HS-27A (cell line): ENCODE measurements at regions not wholly inside any gene's neighbourhood (a gene's known extent, or its start where the extent isn't known, plus 50 kb on each side); places are given as distances from the start of the nearest gene placed in this dataset.

Source experiments
- DNase-seq: peaks from one replicate; pipeline ENCODE4 v3.0.0-alpha.2; 2012; ENCODE audit warnings: low read depth, missing footprints

DNA sequence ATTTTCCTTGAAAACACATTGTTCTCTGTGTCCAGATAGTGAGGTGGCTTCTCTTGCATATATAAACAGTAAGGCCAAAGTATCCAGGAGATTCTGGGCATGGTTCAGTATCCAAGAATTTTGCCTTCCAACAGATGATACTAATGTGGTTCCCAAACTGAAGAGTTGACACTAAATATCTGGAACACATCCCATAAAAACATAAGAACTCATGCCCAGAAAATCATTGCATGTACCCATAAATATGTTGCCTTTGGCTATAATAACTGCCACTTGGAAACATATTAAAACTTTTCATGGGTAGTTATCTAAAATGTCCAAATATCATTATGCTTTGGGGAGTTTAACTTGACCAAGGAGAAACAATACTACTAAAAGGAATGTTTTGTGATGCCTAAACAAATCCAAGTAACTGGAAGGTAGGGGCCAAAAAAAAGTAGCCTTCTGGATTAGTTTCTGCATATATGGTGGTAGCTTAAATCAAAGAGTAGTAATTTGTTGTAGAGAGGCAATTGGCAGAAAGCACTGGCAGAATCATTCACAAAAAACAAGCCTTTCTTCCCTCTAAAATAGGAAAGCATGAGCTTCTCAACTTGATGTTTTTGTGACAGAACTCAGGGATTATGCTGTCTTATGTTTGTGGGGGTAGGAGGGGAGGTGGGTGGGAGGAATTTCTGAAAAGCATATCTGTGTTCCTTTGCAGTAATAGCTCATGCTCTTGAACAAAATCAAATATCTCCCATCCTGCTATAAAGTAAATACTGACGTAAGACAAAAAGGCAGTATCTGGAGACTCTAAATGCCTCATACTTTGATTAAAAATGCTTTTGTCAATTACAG lies 753.9 kb downstream of the TUSC7 start:
- peak; percentile 9 for DNase-seq

DNA sequence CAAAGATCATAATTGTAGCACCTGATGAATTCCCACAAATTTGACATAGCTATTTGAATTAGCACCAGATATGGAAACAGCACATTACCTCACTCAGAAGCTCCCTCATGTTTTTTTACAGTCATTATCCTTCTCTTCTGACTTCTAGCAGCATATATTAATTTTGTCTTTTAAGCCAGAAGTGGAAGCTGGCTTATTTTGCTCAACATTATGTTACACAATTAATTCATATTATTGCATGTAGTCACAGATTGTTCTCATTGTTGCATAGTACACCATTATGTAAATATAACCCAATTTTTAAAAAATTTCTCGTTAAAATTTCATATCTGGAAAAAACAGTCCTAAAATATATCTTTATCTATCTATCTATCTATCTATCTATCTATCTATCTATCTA lies 762.3 kb downstream of the TUSC7 start:
- no peak for DNase-seq

- no peak for DNase-seq
Measured at GRCh38 chr3:117473981-117474538, 764.5 kb downstream of the TUSC7 start.

- DNase-seq = no peak
Measured at GRCh38 chr3:117476572-117476971, 767.0 kb downstream of the TUSC7 start.

DNA sequence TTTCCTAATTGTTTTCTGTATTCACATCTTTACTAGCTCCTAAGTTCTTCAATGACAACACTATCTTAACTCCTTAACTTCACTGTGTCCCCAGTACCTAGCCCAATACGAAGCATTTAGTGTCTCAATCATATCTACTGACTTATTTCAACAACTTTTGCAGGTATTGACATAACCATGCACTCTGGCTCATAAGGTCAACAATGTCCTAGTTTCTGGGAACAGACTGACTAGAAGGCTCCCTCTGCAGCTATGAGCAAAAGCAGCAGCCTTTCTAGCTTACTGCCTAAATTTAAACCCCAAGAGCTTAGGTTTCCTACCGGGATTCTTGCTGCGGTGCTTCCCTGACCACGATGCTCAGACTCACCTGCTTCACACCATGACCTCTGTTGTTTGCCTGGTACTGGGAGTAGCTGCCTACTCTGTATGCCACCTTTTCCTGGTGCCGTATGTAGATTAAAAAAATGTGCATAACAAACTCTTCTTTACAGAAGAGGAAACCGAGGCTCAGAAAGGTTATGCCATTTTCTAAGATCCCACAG lies 767.7 kb downstream of the TUSC7 start:
- DNase-seq = no peak

DNA sequence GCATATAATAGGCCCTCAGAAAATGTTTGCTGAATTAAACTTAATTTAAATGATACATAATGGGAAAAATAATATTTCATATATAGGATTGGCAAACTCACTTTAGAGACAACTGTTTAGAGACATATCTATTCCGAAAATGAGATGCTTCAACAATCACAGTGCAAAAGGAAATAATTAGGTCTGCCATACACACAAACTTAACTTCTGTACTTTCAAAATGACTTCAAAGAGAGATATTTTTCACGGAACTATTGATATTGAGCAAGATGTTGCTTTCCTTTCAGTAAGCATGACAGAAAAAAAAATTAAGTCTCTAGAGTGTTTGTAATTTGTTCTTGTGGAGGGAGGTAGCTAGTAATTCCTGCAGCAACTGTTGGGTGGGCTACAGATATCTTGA lies 769.5 kb downstream of the TUSC7 start:
- no peak for DNase-seq

DNA sequence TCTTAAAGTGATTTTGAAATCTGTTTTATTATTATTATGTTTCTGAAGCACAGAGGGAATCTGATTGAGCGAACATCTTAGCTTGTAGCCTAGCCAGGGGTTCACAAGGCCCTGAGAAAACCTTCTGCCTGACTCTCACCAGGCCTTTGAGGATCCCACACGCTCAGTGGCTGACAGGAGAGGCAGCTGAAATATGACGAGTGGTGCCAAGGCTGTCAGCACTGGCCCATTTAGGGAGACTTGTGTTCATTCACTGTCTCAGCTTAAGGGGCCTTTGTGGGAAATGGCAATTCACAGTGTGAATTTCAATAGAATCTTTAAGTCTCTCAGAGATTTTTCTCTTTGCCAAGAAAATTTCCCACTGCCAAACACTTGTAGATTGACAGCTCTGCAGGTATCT lies 770.9 kb downstream of the TUSC7 start:
- DNase-seq = no peak

- no peak for DNase-seq
Measured at GRCh38 chr3:117480972-117481371, 771.4 kb downstream of the TUSC7 start.

- DNase-seq = no peak
Measured at GRCh38 chr3:117483839-117484238, 774.3 kb downstream of the TUSC7 start.

DNA sequence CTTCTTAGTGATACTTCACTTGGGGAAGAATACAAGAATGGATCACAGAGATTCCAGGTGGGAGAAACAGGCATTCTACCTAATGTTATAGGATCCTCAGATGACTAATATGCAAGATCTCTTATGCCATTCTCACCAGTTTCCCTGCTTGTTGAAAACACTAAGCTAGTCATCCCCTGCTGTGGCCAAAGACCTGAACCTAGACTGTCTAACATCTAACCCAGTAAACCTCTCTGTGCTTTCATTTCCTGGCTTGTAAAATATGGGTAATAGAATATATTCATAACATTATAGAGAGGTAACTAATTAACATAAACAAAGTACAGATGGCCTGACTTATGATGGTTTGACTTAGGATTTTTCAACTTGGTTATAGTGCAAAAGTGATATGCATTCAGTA lies 776.3 kb downstream of the TUSC7 start:
- no peak for DNase-seq

- no peak for DNase-seq
Measured at GRCh38 chr3:117486719-117487716, 777.4 kb downstream of the TUSC7 start.

DNA sequence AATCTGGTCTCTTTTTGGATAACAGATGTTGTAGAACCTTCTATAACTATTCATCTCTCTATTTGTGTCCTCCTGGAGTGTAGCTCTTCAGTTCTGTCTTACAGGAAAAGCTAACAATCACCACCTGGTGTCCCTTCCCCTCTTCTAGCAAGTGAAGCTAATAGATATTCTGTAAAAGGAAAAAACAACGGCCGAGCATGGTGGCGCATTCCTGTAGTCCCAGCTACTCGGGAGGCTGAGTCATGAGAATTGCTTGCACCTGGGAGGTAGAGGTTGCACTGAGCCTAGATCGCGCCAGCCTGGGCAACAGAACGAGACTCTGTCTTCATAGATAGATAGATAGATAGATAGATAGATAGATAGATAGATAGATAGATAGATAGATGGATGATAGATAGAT lies 779.4 kb downstream of the TUSC7 start:
- DNase-seq = no peak

DNA sequence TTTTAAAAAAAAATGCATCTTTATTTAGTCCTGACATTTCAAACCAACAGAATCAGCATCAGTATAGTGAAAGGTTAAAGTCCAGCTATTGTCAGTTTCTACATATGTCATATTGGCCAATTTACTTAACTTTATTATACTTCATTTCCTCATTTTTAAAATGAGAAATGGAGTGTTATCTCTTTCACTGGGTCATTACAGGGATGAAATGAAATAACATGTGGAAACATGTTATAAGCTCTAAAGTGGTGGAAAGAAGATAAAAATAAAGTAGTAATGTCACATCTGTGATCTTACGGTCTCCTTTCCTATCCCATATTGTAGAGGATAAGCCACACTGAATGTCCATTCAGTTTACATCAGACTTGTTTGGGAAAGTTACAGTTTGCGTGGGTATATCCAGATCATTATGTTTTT lies 780.1 kb downstream of the TUSC7 start:
- no peak for DNase-seq

DNA sequence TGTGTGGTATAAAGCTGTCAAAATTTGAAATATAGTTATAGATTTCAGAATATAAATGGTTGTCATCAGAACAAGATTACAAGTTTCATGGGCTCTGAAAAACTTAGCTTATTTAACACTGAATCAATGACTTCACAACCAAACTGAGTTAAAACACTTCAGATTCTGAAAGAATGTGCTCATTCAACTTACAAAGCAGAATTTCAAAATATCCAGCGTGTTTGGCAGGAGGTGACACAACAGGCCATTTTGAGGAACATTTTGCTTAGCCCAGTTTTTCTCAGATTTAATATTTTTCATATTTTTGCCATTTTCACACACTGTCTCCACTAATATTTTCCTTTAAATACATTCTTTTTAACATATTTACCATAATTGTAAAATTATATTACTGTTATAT lies 781.1 kb downstream of the TUSC7 start:
- DNase-seq = no peak

DNA sequence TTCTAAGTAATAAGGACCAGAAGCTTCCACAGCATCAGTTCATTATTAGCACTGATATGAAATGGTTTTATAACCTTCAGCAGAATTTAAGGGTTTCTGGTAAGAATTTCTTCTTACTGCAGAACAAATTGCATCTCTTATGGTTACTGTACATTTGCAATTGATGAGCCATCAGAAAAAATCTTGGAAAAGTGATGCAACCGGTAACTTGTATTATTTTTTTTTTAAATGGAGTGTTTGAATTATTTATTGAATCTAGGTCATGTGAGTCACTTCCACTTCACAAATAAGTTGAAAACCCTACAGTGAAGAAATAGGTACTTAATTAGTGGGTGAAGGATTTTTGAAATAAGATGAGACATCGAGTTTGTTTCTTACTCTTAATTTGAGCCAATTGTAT lies 786.0 kb downstream of the TUSC7 start:
- no peak for DNase-seq

DNA sequence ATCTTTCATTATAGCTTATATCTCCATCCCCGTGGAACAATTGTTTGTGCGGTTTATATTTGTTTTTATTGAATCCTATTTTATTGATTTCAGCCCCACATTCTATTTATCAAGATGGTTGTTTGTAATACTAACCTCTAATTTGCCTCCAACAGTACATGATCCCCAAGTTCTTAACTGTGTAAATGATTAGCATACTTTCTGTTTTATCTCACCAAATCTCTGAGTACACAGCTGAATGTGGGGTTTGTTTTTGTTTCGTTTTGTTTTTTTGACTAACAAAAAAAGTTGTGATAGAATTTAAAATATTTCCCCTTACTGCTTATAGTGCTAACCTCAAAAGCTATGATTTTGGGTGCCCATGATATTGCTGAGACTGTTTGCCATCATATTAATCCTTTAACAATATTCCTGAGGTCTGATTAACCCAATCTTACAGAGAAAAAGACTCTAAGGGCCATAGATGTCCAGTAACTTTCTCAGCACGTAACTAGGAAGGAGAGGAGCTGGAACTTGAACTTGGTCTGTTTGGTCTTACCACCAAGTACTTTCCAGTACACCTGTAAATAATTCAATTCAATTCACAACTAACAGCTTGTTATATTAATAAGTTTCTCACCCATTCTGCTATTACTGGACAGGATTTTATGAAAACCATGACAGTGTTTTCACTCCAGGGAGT lies 789.8 kb downstream of the TUSC7 start:
- DNase-seq = no peak

DNA sequence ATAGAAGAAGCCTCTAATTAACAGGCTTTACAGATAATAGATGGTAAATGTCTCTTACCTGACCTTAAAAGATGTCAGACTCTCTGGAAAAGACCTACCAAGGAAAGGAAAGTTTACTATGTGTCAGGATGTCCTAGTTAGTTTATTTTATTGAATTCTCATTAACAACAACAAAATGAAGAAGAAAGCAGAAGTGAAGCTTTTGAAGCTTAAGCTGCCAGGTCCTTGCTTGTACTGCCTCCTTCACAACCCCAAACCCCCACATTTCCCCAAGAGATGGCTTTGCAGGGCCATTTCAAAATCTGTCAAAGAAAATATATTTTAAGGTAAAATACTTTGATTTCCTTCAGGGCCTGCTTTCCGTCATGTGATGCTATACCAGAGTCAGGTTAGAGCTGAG lies 798.4 kb downstream of the TUSC7 start:
- DNase-seq = no peak

DNA sequence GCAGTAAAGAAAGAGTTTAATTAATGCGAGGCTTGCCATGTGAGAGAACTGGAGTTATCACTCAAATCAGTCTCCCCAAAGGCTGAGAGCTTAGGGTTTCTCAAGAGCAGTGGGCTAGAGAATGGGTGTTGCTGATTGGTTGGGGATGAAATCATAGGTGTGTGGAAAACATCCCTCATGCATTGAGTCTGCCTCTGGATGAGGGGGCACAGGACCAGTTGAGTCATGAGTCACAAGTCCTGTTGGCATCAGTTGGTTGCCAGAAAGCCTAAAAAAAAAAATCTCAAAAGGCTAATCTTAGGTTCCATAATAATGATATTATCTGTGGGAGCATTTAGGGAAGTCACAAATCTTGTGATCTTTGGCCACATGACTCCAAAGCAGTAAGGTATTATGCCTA lies 800.3 kb downstream of the TUSC7 start:
- no peak for DNase-seq

DNA sequence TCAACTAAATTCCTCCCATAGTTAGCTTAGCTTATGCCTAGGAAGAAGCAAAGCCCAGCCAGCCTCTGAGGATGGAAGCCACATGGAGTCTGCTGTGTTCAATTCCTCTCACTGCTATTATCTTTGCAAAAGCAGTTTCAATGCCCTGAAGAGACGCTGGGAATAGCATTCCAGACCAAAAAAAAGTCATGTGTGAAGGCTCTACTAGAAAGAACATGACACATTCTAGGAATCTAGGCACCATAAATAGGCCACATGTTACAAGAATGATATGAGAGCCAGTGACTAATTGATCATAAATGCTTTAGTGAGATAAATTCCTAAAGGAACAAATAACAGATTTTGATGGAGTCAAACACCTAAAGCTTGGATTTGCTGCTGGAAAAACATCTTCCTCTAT lies 800.8 kb downstream of the TUSC7 start:
- DNase-seq = peak; percentile 46

DNA sequence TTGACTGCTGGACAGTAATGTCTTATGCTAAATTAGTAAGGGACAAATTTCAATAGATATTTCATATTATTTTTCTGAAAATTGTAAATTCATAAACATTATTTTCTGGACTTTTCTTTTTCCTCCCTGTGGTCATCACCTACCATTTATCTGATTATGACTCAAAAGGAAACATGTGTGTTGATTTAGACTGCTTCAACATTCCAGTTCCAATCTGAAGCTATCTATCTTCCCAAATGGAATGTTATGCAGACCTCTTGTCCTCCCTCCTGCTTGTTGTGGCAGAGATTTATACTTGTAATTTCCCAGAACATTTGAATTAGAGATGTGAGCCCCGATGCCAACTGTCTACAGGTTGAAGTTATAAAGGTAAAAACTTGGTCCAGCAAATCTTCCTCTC lies 803.4 kb downstream of the TUSC7 start:
- DNase-seq = no peak

GRCh38 chr3:117515309-117515708 lies 805.7 kb downstream of the TUSC7 start:
- DNase-seq = no peak

DNA sequence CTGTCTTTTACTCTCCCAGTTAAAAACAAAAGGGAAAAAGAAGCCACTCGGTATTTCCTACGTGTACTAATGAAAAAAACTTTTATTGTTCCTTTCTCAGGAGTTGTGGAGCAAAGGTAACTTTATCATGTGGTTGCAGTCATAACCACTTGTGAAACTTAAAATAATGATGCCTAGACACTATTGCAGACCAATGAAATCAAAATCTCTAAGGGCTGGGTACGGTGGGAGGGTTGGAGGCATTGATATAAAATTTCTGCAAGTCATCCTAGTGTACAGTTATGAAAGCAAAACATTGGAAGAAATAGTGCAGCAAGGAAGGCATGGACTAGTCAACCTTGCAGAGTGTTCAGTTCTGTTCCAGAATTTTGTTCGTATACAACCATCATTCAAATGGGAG lies 808.8 kb downstream of the TUSC7 start:
- no peak for DNase-seq
